ENCODE measurements at regions not wholly inside any gene's neighbourhood (a gene's known extent, or its start where the extent isn't known, plus 50 kb on each side); places are given as distances from the start of the nearest gene placed in this dataset.
"Not testable (repeated sequence)": the region's sequence is repeated elsewhere in the genome, so short reads cannot be mapped to it uniquely, and the experiment has no call there.

DNA sequence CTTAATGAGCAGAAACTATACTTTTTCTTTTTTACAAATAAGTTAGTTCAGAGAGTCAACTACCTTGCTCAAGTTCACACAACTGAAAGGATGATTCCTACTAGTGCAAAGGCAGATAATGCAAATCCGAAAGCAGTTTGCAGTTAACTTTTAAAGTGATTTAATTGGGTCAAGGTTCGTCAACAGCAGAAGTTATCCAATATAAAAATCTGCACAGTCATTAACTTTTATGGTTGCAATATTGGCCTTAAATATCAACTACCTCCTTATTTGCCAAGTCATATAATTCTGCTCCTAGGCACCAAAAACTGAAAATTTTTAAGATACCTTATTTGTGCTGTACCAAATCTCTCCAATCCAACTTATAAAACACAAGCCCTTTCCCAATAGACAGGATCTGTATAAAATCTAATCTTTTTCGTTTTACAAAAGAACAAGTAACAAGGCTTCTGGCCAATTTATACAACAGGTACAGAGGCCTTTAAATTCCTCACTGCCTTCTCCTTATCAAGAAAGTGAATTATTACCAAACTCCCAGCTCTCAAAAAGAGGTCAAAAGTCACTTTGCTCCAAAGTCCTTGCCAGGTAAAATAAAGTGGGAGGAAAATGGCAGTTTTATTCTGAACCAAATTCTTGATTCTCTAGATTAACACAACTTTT, 416.6 kb upstream of the NECTIN3 start:
- no peak for DNase-seq (ENCODE audit: low read depth in 1 of 2, low spot score in 1 of 2)

DNA sequence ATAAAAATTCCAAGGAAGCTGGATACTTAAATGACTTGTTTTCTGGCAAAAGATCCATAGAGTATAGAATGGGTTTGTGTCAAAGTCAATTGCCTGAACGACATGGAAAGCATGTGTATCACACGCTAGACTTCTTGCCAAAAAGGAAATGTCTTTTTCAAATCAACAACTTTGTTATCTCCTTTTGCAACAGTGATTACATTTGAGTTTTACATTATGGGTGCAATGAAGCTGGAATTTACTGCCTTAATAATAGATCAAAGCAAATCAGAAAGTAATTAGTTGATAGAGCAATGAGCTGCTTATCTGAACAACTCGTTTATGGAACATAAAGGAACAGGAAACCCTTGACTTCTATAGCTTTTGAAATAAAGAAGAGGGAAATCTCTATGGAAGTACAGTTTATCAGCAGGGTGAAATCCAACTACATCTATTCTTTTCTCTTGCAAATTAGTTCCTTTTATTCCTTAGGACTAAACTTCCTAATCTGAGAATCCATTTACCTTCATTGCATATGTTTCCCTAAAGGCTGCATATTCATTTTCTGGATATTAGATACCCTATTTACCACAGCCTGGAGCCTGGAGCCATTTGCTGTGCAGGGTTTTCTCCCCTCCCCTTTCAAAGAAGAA, 415.1 kb upstream of the NECTIN3 start:
- no peak for DNase-seq (ENCODE audit: low read depth in 1 of 2, low spot score in 1 of 2)

DNA sequence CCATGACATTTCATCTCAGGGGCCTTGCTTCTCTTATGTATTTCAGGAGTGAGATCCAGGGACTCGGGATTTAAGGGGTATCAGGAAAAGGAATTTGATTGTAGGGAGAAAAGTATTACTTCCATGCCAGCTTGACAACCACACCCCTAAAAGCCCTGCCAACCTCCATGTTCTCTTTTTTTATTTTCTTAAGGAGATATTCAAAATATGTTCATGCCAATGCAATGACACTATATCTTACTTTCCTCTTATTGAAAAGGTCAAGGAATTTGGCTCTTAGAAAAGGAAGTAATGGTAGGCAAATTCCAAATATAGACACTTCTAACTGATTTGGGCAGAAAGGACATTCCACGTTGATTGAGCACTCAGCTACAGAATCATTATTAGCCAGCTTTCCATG, 407.5 kb upstream of the NECTIN3 start:
- DNase-seq (ENCODE audit: low read depth in 1 of 2, low spot score in 1 of 2) = no peak

DNA sequence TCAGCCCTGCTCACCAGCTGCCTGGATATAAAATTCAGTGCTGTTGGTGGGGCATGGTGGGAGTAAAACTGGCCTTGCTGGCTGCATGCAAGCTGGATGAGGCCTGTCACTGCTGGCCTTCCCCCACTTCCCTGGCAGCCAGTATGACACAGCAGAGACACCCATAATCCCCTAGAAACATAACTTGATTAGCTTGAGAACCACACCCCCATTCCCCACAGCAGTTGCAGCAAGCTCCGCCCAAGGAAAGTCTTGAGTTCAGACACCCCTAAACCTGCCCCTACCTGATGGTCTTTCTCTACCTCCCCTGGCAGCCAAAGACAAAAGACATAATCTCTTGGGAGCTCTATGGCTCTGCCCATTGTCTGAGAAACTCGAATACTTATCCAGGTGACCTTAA, 405.1 kb upstream of the NECTIN3 start:
- no peak for DNase-seq (ENCODE audit: low read depth in 1 of 2, low spot score in 1 of 2)

DNA sequence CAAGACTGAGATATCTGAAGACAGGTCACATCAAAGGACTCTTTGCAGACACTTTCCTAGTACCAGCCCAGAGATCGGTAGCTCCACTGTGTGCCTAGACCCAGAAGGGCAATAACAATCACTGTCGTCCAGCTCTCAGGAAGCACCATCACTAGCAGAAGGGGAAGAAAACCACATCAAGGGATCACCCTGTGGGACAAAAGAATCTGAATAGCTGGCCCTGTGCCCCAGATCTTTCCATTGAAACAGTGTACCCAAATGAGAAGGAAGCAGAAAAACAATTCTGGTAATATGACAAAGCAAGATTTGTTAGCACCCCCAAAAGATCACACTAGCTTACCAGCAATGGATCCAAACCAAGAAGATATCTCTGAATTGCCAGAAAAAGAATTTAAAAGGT, 404.4 kb upstream of the NECTIN3 start:
- no peak for DNase-seq (ENCODE audit: low read depth in 1 of 2, low spot score in 1 of 2)

DNA sequence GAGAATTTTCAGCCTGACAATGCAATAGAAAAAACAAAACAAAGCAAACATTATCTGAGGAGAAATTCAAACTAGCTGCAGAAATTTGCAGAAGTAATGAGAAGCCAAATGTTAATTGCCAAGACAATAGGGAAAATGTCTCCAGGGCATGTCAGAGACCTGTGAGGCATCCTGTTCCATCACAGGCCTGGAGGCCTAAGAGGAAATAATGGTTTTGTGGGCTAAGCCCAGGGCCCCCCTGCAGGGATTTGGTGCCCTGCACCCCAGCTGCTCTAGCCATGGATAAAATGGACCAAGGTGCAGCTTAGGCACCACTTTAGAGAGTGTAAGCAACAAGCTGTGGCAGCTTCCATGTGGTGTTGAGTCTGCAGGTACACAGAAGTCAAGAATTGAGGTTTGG, 401.2 kb upstream of the NECTIN3 start:
- no peak for DNase-seq (ENCODE audit: low read depth in 1 of 2, low spot score in 1 of 2)

DNA sequence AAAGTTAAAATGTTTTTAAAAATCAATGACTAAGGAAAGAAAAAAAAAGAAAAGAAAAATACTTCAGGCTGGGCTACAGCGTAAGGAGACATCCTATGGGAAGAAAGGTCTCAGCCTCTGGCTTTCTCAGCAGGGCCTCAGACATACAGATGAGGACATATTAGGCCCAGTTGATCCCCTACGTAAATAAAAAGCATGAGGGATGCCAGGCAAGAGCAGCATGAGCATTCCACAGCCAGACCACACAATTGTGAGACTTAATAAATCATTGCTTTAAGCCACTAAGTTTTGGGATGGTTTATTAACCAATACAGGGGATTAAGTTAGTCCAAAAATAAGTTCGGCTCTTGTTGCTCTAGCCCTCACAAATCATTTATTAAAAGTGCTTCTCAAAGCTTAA, 394.1 kb upstream of the NECTIN3 start:
- DNase-seq (ENCODE audit: low read depth in 1 of 2, low spot score in 1 of 2) = no peak

DNA sequence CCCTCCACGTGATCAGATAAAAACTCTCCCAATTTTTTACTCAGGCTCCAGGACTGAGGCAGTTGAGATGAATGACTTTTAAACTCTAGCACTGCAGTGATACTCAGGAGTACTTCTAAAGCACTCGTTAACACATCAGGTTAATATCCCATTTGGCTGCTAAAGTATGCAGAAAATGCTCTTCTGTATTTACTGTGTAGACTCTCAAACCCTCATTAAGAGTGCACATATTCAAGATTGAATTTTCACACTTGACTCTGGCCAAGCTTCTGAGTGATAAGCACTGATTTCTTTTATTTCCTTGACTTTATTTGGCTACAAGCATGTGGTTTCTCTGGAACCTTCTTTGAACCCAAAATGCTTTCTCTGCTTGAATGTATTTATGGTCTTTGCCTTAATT, 392.3 kb upstream of the NECTIN3 start:
- DNase-seq (ENCODE audit: low read depth in 1 of 2, low spot score in 1 of 2) = no peak

DNA sequence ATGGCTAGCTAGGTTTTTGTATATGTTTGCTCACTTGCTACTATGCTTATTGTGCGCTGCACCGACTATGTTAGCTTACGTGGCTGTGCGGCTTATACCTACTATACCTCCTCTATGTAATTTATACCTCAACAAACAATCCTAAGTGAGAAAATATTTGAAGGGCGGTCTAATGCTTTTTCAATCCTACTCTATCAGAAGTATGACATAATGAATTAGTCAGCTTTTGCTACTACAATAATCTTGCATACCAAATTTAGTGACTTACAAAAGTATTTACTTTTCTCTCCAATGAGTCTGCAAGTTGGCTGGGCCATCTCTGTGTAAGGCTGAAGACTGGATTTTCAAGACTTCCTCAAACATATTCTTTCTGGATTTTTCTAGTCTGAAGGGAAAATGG, 391.2 kb upstream of the NECTIN3 start:
- DNase-seq (ENCODE audit: low read depth in 1 of 2, low spot score in 1 of 2) = no peak

DNA sequence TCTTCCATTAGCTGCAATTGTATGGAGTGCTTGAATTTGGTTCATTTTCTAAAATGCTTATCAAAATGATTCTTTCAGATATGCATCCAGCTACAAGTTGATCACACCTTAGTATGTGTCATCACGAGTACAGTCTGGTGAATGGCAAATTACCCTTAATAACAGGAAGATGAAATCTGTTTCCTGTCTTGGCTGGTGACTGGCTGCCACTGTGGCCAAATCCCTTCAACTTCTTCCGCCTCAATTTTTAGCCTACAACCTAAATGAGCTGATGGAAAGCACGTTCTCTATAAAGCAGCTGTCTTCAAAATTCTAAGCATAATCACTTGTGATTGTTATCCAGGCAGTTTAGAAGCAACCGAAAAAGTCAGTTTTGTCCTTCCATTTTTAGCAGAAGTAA, 387.1 kb upstream of the NECTIN3 start:
- no peak for DNase-seq (ENCODE audit: low read depth in 1 of 2, low spot score in 1 of 2)

DNA sequence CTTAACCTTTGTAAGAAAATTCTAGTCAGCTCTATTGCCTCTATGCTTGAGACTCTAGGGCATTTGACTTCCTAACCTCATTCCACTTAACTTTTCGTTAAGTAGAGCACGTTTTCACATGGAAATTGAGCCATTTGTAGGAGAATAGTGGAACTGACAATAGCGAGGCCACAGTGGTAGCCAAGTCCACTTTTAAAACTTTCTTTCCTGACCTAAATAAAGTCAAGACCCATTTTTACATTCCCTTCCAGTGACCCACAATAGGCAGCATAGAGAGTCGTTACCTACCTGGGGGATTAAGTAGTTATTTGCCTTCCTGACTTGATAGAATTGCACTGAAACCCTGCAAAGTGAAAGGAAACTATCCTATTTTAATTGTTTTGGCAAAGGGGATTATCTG, 386.0 kb upstream of the NECTIN3 start:
- DNase-seq (ENCODE audit: low read depth in 1 of 2, low spot score in 1 of 2) = no peak

DNA sequence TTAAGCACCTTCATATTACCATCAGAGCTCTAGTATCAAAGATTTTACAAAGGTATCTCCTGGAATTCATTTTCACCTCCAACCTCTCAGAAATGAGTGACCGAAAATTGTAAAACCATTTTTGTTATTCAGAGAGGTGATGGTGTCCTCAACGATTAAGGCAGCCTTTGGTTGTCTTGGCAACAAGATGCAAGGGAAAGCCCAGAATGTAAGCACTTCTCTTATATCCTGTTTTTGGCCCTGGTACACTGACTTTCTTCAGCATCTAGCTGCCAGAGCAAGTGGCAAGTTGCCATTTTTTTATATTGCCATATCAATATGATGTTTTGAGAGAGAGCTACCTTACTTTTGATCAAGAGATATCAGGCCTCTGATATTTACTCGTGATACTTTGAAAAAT, 384.9 kb upstream of the NECTIN3 start:
- no peak for DNase-seq (ENCODE audit: low read depth in 1 of 2, low spot score in 1 of 2)

DNA sequence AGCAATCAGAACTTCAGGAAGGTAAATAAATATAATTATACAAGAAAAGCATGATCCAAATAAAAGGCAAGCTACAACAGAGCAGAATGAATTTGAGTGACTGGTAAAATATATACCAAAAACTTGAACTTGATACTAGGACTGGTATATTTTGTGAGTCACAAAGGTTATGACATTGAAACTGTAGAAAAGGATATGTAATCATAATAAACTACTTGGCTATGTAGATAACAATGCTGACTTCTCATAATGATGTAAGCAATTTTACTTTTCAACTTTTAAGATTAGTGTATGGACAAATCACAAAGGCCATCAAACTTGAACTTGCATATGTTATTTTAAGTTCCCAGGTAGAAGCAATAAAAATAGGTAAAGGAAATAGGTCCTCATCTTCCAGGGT, 384.5 kb upstream of the NECTIN3 start:
- DNase-seq (ENCODE audit: low read depth in 1 of 2, low spot score in 1 of 2) = no peak

DNA sequence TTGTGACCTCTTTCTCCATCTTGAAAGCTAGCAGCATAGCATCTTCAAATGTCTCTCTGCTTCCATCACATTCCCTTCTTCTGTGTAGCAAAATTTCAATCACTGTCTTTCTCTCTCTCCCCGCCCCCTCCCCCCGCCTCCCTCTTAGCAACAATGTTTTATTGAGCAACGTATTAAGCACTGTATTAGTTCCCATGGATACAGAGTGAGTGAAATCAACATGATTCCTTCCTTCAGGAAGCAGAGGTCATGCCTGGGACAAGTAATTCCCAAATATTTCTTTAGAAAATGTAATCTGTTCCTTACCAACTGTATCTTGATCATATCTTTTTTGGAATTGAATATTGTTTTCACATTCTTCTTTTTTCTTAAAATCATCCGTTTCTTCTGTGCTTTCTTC, 373.7 kb upstream of the NECTIN3 start:
- DNase-seq (ENCODE audit: low read depth in 1 of 2, low spot score in 1 of 2) = no peak

DNA sequence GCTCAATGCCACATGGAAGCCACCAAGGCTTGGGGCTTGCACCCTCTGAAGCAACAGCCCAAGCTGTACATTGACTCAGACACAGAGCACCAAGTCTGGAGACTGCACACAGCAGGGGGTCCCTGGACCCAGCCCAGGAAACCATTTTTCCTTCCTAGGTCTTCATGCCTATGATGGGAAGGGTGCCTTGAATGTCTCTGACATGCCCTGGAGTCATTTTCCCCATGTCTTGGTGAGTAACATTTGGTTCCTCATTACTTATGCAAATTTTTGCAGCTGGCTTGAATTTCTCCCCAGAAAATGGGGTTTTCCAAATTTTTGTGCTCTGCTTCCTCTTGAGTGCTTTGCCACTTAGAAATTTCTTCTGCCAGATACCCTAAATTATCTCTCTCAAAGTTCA, 367.3 kb upstream of the NECTIN3 start:
- DNase-seq (ENCODE audit: low read depth in 1 of 2, low spot score in 1 of 2) = not testable (repeated sequence)

DNA sequence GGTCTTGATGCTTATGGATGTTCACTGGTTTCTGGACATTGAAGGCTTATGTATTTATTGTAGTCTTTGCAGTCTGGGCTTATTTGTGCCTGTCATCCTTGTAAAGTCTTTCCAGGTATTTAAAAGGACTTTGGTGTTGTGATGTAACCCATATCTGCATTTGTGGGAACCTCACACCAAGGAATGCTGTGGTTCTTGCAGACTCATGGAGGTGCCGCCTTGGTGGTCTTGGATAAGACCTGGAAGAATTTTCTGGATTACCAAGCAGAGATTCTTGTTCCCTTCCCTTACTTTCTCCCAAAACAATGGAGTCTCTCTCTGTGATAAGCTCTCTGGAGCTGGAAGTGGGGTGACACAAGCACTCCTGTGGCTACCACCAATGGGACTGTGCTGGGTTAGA, 363.5 kb upstream of the NECTIN3 start:
- DNase-seq (ENCODE audit: low read depth in 1 of 2, low spot score in 1 of 2) = no peak

DNA sequence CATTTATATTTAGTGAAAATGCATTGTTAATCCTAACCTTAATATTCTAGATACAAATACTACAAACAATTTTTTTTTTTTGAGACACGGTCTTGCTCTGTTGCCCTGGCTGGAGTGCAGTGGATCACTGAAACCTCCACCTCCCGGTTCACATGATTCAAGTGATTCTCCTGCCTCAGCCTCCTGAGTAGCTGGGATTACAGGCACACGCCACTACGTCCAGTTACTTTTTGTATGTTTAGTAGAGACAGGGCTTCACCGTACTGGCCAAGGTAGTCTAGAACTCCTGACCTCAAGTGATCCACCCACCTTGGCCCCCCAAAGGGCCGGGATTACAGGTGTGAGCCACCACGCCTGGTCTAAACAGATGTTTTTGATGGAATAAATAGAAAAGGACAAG, 361.5 kb upstream of the NECTIN3 start:
- no peak for DNase-seq (ENCODE audit: low read depth in 1 of 2, low spot score in 1 of 2)

DNA sequence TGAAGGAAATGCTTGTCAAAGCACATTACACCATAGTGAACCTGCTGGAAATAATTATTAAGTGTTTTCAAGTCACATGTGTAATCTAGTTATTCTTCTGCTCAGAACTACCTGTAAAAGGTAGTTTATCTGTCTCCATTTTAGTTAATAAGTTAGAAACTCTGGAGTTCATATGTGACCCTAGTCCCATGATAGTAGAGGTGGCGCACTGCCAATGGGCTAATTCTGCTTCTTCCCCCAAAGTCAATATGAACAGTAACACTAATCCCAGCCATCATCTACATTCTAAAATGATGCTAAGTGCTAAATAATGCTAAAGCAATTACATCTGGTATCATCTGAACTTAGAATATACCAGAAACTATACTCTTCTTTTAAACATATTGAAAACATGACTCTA, 361.0 kb upstream of the NECTIN3 start:
- DNase-seq (ENCODE audit: low read depth in 1 of 2, low spot score in 1 of 2) = no peak

DNA sequence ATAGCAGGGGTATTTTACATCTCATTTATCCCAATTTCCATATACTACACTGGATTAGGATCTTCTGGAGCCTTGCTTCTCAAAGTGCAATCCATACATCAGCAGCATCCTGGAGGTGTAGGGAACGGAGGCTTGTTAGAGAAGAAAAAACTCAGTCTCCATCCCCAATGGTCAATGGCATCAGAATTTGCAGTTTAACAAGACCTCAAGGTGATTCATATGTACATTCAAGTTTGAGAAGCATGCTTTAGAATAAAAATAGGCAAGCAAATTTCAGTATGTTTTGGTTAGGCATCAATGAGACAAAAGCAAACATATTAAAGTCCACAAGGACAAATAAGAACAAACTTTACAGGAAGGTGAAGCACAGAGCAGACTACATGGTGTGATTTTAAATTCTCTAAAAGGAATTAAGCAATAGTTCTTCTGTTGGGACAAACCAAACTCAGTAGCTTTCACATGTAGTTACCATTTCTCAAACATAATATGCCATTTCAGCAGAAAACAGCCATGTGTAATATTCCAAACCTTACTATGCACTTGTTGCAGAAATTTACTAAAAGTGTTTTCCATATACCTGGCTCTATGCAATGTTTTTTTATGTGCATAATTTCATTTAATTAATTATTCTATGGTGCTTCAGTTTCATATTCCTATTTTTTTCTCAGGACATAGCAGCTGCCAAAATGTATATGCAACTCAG, 360.3 kb upstream of the NECTIN3 start:
- no peak for DNase-seq (ENCODE audit: low read depth in 1 of 2, low spot score in 1 of 2)

DNA sequence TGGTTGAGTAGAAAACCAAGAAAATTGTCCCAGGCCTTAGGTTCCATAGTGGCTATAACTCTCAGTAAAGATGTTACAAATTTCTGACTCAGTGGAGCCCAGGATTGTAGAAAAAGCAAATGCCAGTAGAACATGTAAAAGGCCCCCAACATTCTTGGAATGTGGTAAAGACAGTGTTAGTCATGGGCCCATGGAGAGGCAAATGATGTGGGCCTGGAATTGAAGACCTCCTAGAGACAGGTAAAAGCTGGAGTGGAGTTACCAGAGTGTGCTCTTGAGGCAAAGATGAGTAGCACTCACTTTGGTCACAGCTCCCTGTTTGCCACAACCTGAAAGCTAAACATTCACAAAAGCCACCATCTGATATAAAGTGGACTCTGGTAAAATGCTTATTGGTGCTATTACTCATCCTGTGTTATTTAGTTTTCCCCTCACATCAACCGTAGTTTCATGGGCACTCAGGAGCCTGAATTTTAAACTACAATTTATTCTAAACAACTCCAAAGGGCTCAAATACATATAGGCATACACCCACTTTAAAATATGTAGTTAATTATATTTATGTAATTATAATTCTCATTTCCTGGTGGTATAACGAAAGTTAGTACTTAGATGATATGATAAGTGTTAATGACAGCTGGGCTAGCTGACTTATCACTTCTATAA, 359.6 kb upstream of the NECTIN3 start:
- DNase-seq (ENCODE audit: low read depth in 1 of 2, low spot score in 1 of 2) = no peak

DNA sequence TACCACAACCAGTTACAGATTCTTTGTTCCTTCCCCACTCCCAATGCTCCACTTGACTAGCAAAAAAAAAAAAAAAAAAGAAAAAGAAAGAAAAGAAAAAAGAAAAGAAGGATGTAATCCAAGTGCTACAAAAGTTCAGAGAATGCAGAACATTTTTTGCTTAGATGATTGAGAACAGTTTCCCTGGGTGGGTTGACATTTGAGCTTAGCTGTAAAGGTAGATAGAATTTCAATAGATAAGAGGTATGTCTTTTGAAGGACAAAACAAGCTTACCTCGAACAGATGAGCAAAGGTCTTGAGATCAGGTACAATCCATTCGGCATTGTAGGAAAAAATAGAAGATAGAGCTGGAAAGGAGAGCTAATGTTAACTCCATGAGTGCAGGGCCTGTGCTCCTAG, 344.6 kb upstream of the NECTIN3 start:
- DNase-seq (ENCODE audit: low read depth in 1 of 2, low spot score in 1 of 2) = no peak

DNA sequence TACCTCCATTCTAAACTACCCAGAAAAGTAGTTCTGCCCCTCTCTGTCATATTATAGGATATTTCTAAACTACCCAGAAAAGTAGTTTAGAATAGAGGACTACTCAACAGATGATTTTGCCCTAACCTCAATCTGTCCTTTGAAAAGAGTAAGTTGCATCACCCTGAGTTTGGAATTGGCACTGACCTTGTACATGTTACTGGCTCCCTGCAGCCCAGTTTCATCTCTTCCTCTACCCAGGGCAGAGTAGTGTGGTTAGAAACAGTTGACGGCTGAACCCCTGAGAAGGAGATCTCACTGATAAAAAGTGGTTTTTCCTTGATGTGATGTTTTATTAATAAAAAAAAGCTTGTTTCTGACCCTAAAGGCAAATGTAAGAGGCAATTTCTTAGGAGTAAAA, 340.5 kb upstream of the NECTIN3 start:
- no peak for DNase-seq (ENCODE audit: low read depth in 1 of 2, low spot score in 1 of 2)

All from activated CD4-positive, alpha-beta T cell treated with anti-CD3 and anti-CD28 coated beads, Interleukin-2, amount 50 U/mL, for 24 hours (primary cell).